Natural killer cell (primary cell): ENCODE measurements at regions not wholly inside any gene's neighbourhood (a gene's known extent, or its start where the extent isn't known, plus 50 kb on each side); places are given as distances from the start of the nearest gene placed in this dataset.
A peak's percentile ranks its signal among the peaks of the same experiment; 100 is the strongest.

Experiments
- ATAC-seq, 3 donors: fragments of 150-1000 bp in 2 of 3; fragments of 200-7000 bp in 1 of 3; cut with Tn5 transposase; 1 replicate in 1 of 3; 2 replicates in 2 of 3; pipeline ENCODE4 v1.10.0; 2021; ENCODE audit warnings: mild to moderate bottlenecking in 2 of 3, moderate library complexity in 2 of 3
- DNase-seq, 2 donors: peaks; one replicate each; pipeline versions ENCODE4 v3.0.0 to v3.0.0-alpha.2; 2013 to 2021; ENCODE audit warnings: mixed read lengths in 1 of 2
- H3K27ac ChIP-seq: one replicate; pipeline ENCODE4 v1.5.1; 2013; ENCODE audit warnings: mild to moderate bottlenecking, low read length
- H3K27me3 ChIP-seq: one replicate; pipeline ENCODE4 v1.6.1; 2013; ENCODE audit warnings: low read length; ENCODE audit not compliant: control insufficient read depth, insufficient read depth
- H3K36me3 ChIP-seq: one replicate; pipeline ENCODE4 v1.6.1; 2013; ENCODE audit warnings: low read length; ENCODE audit not compliant: control insufficient read depth, insufficient read depth
- H3K4me1 ChIP-seq: one replicate; pipeline ENCODE4 v1.6.1; 2013; ENCODE audit warnings: low read length; ENCODE audit not compliant: control insufficient read depth, insufficient read depth
- H3K4me3 ChIP-seq: one replicate; pipeline ENCODE4 v1.5.1; 2013; ENCODE audit warnings: low read length
- H3K9me3 ChIP-seq: one replicate; pipeline ENCODE4 v1.6.1; 2013; ENCODE audit warnings: low read length; ENCODE audit not compliant: control insufficient read depth, insufficient read depth
- H3K27ac Mint-ChIP-seq, 2 donors: one replicate each; pipeline ENCODE4 v1.8.0; 2022; ENCODE audit warnings: mild to moderate bottlenecking in 2 of 2, mixed read lengths in 2 of 2, moderate library complexity in 1 of 2
- H3K27me3 Mint-ChIP-seq, 2 donors: one replicate each; pipeline ENCODE4 v1.8.0; 2022; ENCODE audit warnings: low read depth in 2 of 2, mixed read lengths in 2 of 2
- H3K36me3 Mint-ChIP-seq: one replicate; pipeline ENCODE4 v1.8.0; 2022; ENCODE audit warnings: mixed read lengths
- H3K4me1 Mint-ChIP-seq, 2 donors: one replicate each; pipeline ENCODE4 v1.8.0; 2022; ENCODE audit warnings: mixed read lengths in 2 of 2
- H3K4me3 Mint-ChIP-seq: one replicate; pipeline ENCODE4 v1.8.0; 2022; ENCODE audit warnings: mild to moderate bottlenecking, moderate library complexity, mixed read lengths
- H3K9me3 Mint-ChIP-seq, 2 donors: one replicate each; pipeline ENCODE4 v1.8.0; 2022; ENCODE audit warnings: mixed read lengths in 2 of 2
- CTCF ChIP-seq: fragments of 200-600 bp; IDR thresholded peaks from one replicate; pipeline ENCODE4 v1.8.0; 2022; ENCODE audit warnings: antibody characterized with exemption
- WGBS: methylation state at CpG from one replicate; pipeline ENCODE4 v1.1.7; 2013; ENCODE audit warnings: missing lambda C conversion rate; ENCODE audit not compliant: insufficient coverage; 5-methylcytosine and 5-hydroxymethylcytosine counted together
- intact Hi-C: fragments of 100-400 bp; cut with micrococcal nuclease; formaldehyde crosslinking; loops from one replicate; pipeline ENCODE4 v1.14.2; 2022

- Histone ChIP-seq H3K27me3 (no peaks in the 10 kb centered on the region), H3K4me1 (no peaks in the 10 kb centered on the region), H3K9me3 (no peaks in the 10 kb centered on the region), H3K4me3 (no peak overlapping the region), H3K36me3 (no peaks in the 10 kb centered on the region), H3K27ac (no peak overlapping the region)
- no peak for ATAC-seq
- no peaks in the 10 kb centered on the region for H3K9me3 Mint-ChIP-seq
- H3K4me3 Mint-ChIP-seq: no peak overlapping the region
- WGBS: 77% methylated on average over 13 of the region's 13 CpGs
- no peaks in the 10 kb centered on the region for H3K4me1 Mint-ChIP-seq
- H3K27ac Mint-ChIP-seq: no peak overlapping the region
- intact Hi-C loops: no loop called here
- no peak for TF ChIP-seq CTCF
- no peaks in the 10 kb centered on the region for H3K36me3 Mint-ChIP-seq
- H3K27me3 Mint-ChIP-seq: peaks cover 0 to 6% of the 10 kb centered on the region in 2 donors
- DNase-seq: peak in 1 of 2 donors; percentile 2
Measured at GRCh38 chr2:128439791-128440665, 121.4 kb upstream of the HS6ST1 start.

GRCh38 chr2:128440666-128441340, 122.1 kb upstream of the HS6ST1 start:
- H3K27ac Mint-ChIP-seq: no peak overlapping the region
- 60% methylated on average over 14 of the region's 14 CpGs for WGBS
- H3K4me1 Mint-ChIP-seq: no peaks in the 10 kb centered on the region
- H3K4me3 ChIP-seq: no peak overlapping the region
- no peaks in the 10 kb centered on the region for H3K27me3 ChIP-seq
- H3K36me3 Mint-ChIP-seq: no peaks in the 10 kb centered on the region
- no peaks in the 10 kb centered on the region for H3K9me3 ChIP-seq
- no peaks in the 10 kb centered on the region for H3K9me3 Mint-ChIP-seq
- no peak overlapping the region for H3K27ac ChIP-seq
- ATAC-seq (no peak), DNase-seq (peak in 1 of 2 donors; percentile 4)
- H3K4me1 ChIP-seq: no peaks in the 10 kb centered on the region
- intact Hi-C loops: no loop called here
- TF ChIP-seq CTCF: no peak
- H3K27me3 Mint-ChIP-seq: peaks cover 0 to 3% of the 10 kb centered on the region in 2 donors
- no peaks in the 10 kb centered on the region for H3K36me3 ChIP-seq
- no peak overlapping the region for H3K4me3 Mint-ChIP-seq

- H3K36me3 ChIP-seq: no peaks in the 10 kb centered on the region
- H3K27me3 ChIP-seq: no peaks in the 10 kb centered on the region
- Mint-ChIP-seq H3K27me3 (peaks cover 0 to 3% of the 10 kb centered on the region in 2 donors), H3K4me1 (no peaks in the 10 kb centered on the region), H3K4me3 (no peak overlapping the region), H3K27ac (no peak overlapping the region), H3K9me3 (no peaks in the 10 kb centered on the region), H3K36me3 (no peaks in the 10 kb centered on the region)
- intact Hi-C loops: no loop called here
- WGBS: 82% methylated on average over 18 of the region's 18 CpGs
- TF ChIP-seq CTCF: no peak
- no peaks in the 10 kb centered on the region for H3K4me1 ChIP-seq
- no peaks in the 10 kb centered on the region for H3K9me3 ChIP-seq
- no peak overlapping the region for H3K4me3 ChIP-seq
- H3K27ac ChIP-seq: no peak overlapping the region
- peak in 1 of 2 donors; percentile 9 for DNase-seq
- ATAC-seq: no peak
Measured at GRCh38 chr2:128441341-128442052, 122.8 kb upstream of the HS6ST1 start.
